Right atrium auricular region (tissue), 2 donors: ENCODE measurements at regions not wholly inside any gene's neighbourhood (a gene's known extent, or its start where the extent isn't known, plus 50 kb on each side); places are given as distances from the start of the nearest gene placed in this dataset.

Experiments used
- DNase-seq: peaks from one replicate; pipeline ENCODE4 v3.0.0-alpha.2; 2019; ENCODE audit warnings: low spot score
- H3K27ac ChIP-seq, 2 donors: fragments of 200-600 bp; sonication (generic); 1 replicate in 1 of 2; 2 replicates in 1 of 2; pipeline ENCODE4 v1.5.1; 2016 to 2019
- H3K27me3 ChIP-seq, 2 donors: fragments of 200-600 bp; sonication (generic); one replicate each; pipeline versions ENCODE4 v1.5.1 to v1.6.0; 2017 to 2019
- H3K36me3 ChIP-seq: fragments of 200-600 bp; sonication (generic); one replicate; pipeline ENCODE4 v1.5.1; 2016
- H3K4me1 ChIP-seq, 2 donors: fragments of 200-600 bp; sonication (generic); one replicate each; pipeline versions ENCODE4 v1.5.1 to v1.6.0; 2017 to 2019
- H3K4me3 ChIP-seq, 2 donors: fragments of 200-600 bp; sonication (generic); 1 replicate in 1 of 2; 2 replicates in 1 of 2; pipeline ENCODE4 v1.5.1; 2017 to 2019; ENCODE audit warnings: mild to moderate bottlenecking in 1 of 2, moderate library complexity in 1 of 2
- H3K9me3 ChIP-seq, 2 donors: fragments of 200-600 bp; sonication (generic); one replicate each; pipeline ENCODE4 v1.5.1; 2019
- TF ChIP-seq, protein P1 (sequence below), 2 donors: fragments of 200-600 bp; sonication (generic); IDR thresholded peaks; one replicate each; pipeline ENCODE4 v1.5.1; 2019; ENCODE audit warnings: antibody characterized with exemption in 2 of 2

DNA sequence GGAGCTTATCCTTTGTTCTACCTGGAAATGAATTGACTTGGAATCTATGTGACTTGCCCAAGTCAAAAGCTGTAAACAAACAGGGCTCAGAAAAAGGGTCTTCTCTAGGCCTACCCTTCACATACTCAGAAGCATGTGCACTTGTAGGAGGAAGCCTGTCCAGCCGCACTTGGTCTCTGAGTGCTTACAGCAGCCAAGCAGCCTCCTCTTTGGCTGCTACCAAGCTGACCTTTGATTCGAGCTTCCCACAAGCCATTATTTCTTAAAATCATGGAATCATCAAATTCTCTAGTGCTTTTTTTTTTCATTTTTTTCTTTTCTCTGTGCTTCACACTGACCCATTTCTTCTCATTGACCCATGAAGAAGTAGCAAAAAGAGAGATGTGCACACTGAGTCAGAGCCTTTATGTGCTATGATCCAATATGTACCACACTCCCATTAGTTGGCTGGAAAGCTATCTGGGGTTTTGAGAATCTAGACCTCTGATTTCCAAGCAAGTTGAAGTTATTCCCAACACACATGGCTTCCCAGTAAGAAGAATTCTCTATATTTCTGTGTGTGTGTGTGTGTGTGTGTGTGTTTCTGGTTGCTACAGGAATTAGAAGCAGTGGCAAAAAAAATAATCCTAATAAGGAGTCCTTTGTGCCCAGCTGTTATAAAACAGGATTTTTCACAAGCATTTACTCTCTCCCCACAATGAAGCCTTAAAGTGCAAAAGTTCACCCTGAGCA, 550.3 kb upstream of the TNP1 start:
- no peak for DNase-seq
- Histone ChIP-seq H3K27ac (no peak overlapping the region), H3K4me3 (no peak overlapping the region), H3K27me3 (no peaks in the 10 kb centered on the region), H3K4me1 (peaks cover 0 to 32% of the 10 kb centered on the region in 2 donors), H3K36me3 (no peaks in the 10 kb centered on the region), H3K9me3 (no peaks in the 10 kb centered on the region)
- TF ChIP-seq, protein P1, sequence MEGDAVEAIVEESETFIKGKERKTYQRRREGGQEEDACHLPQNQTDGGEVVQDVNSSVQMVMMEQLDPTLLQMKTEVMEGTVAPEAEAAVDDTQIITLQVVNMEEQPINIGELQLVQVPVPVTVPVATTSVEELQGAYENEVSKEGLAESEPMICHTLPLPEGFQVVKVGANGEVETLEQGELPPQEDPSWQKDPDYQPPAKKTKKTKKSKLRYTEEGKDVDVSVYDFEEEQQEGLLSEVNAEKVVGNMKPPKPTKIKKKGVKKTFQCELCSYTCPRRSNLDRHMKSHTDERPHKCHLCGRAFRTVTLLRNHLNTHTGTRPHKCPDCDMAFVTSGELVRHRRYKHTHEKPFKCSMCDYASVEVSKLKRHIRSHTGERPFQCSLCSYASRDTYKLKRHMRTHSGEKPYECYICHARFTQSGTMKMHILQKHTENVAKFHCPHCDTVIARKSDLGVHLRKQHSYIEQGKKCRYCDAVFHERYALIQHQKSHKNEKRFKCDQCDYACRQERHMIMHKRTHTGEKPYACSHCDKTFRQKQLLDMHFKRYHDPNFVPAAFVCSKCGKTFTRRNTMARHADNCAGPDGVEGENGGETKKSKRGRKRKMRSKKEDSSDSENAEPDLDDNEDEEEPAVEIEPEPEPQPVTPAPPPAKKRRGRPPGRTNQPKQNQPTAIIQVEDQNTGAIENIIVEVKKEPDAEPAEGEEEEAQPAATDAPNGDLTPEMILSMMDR (IDR thresholded peaks at IDR 0.05), result no peak

DNA sequence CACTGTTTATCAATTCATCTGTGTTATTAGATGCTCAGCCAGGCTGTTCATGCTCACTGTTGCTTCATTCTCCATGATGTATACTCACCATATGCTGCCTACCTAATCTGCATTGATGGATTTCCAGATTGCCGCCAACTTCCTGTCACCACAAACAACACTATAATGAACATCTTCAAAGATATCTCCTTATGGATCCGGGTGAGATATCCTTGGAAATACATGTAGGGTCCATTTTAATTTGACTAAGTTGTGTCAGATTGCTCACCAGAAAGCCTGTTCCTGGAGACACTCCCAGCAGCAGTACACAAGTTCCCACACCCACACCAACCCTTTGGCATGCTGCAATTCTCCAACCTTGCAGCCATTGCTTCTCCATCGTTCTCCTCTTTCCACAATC, 547.5 kb upstream of the TNP1 start:
- Histone ChIP-seq H3K27ac (no peak overlapping the region), H3K9me3 (no peaks in the 10 kb centered on the region), H3K36me3 (no peaks in the 10 kb centered on the region), H3K27me3 (no peaks in the 10 kb centered on the region), H3K4me1 (peaks cover 0 to 29% of the 10 kb centered on the region in 2 donors), H3K4me3 (no peak overlapping the region)
- DNase-seq, result no peak
- TF ChIP-seq, protein P1 (IDR thresholded peaks at IDR 0.05), result no peak

DNA sequence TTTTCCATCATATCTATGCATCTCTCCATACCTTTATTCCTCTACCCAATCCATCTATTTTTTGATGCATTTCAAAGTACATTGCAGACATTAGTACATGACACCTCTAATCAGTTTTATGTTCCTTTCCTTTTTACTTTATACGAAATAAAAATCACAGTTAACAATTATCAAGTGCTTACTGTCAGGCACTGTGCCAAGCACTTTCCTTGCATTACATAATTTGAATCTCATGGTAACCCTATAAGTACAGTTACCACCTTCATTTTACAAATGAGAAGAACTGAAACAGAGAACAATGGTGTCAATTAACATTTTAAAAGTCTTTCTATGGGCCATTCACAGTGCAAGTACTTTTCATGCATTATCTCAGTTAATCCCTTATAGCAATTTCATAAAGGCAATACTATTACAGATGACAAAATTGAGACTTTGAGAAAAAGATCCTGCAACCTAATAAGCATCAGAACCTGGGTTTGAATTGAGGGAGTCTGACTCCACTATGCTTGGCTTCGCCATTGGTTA, 544.4 kb upstream of the TNP1 start:
- Histone ChIP-seq H3K4me1 (peaks cover 0 to 11% of the 10 kb centered on the region in 2 donors), H3K27me3 (no peaks in the 10 kb centered on the region), H3K36me3 (no peaks in the 10 kb centered on the region), H3K9me3 (no peaks in the 10 kb centered on the region), H3K27ac (no peak overlapping the region), H3K4me3 (no peak overlapping the region)
- TF ChIP-seq, protein P1 (IDR thresholded peaks at IDR 0.05), result no peak
- no peak for DNase-seq

DNA sequence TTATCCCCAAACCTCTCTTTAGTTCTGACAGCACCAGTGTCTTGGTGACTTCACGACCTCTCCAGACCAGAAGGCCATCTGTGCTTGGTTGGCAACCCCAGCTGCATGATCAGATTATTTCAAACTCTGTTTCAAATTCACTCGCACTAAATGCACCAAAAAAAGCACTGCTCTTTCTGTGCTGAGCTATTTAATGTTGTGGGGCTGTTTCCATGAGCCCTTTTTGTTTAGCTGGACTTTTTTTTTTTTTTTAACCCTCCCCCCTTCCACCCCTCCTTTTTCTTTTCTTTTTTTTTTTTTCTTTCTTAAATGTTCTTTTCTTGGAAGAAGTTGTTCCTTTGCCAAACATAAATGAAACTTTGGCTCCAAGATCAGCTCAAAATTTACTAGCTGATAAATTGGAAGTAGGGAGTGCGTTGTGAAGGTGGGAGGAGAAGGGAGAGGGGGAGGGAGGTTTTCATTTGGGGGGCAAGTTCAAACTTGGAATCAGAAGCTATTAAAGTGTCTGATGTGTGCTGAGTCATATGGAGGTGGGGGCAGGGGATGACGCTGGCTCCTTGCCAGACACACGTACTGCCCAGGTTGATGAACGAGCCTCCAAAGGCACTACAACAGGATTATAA, 543.0 kb upstream of the TNP1 start:
- Histone ChIP-seq H3K4me3 (no peak overlapping the region), H3K36me3 (no peaks in the 10 kb centered on the region), H3K4me1 (peaks cover 0 to 11% of the 10 kb centered on the region in 2 donors), H3K27me3 (no peaks in the 10 kb centered on the region), H3K27ac (no peak overlapping the region), H3K9me3 (no peaks in the 10 kb centered on the region)
- DNase-seq, result no peak
- TF ChIP-seq, protein P1 (IDR thresholded peaks at IDR 0.05), result no peak

DNA sequence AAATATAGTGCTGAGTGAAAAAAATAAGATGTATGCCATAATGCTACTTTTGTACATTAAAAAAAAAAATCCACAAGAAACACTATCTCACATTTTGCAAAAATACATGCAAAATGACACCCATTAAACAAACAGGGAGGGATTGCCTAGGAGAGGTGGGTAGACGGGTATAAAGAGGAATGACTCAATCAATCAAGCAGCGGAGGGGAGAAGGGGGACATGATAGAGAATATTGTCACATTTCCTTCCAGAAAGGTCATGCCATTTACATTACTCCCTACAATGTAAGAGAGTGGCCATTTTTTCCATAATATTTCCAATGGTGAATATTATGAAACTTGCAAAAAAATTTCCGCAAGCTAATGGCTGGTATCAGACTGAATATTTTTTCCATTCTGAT, 542.3 kb upstream of the TNP1 start:
- TF ChIP-seq, protein P1 (IDR thresholded peaks at IDR 0.05), result no peak
- H3K9me3 ChIP-seq, result no peaks in the 10 kb centered on the region
- DNase-seq, result no peak
- no peaks in the 10 kb centered on the region for H3K27me3 ChIP-seq
- H3K4me3 ChIP-seq, result no peak overlapping the region
- H3K27ac ChIP-seq, result no peak overlapping the region
- H3K4me1 ChIP-seq, result peaks cover 0 to 11% of the 10 kb centered on the region in 2 donors
- no peaks in the 10 kb centered on the region for H3K36me3 ChIP-seq
